ENCODE measurements at regions not wholly inside any gene's neighbourhood (a gene's known extent, or its start where the extent isn't known, plus 50 kb on each side); places are given as distances from the start of the nearest gene placed in this dataset.
"Not testable (repeated sequence)": the region's sequence is repeated elsewhere in the genome, so short reads cannot be mapped to it uniquely, and the experiment has no call there.

DNA sequence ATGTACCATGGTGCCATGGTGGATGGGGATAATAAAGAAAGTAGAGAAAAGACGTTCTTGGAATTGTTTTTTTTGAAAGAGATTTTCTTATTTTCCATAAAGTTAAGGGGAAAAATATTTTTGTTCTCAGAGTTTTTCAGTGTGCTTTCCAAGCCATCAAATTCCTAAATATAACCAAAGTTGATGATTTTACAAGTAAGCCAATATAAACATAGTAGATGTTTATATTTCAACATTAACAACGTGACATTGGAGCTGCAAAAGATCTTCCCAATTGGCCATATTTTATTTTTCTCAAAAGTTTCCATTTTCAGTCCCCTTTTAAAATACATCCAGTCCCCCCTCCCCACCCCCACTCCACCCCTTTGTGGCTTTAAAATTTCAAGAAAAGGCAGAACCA lies 80.9 kb upstream of the PICALM start:
- TF ChIP-seq, protein P1, sequence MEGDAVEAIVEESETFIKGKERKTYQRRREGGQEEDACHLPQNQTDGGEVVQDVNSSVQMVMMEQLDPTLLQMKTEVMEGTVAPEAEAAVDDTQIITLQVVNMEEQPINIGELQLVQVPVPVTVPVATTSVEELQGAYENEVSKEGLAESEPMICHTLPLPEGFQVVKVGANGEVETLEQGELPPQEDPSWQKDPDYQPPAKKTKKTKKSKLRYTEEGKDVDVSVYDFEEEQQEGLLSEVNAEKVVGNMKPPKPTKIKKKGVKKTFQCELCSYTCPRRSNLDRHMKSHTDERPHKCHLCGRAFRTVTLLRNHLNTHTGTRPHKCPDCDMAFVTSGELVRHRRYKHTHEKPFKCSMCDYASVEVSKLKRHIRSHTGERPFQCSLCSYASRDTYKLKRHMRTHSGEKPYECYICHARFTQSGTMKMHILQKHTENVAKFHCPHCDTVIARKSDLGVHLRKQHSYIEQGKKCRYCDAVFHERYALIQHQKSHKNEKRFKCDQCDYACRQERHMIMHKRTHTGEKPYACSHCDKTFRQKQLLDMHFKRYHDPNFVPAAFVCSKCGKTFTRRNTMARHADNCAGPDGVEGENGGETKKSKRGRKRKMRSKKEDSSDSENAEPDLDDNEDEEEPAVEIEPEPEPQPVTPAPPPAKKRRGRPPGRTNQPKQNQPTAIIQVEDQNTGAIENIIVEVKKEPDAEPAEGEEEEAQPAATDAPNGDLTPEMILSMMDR (IDR thresholded peaks at IDR 0.05; ENCODE audit: insufficient read depth, low read depth, low read length) = no peak
- DNase-seq (ENCODE audit: low read depth) = no peak
- no peak overlapping the region for H3K4me3 ChIP-seq (ENCODE audit: low read depth, low read length)

DNA sequence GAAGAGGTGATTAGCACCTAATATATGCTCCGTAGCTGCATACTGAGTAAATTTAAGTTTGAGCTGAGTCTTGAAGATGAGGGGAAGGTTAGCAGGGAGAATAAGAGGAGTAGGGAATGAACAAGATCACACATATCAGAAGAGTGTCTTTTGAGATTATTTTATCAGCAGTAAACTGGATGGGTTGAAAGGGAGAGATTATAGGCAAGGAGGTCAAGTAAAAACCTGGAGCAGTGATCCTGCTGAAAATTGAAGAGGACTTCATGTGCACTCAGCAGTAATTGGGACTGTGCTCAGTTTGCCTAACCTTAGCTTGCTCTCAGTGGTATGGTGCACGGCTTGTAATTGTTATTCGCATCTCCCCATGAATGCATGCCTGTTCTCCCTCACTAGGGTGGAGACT lies 79.5 kb upstream of the PICALM start:
- TF ChIP-seq, protein P1 (IDR thresholded peaks at IDR 0.05; ENCODE audit: insufficient read depth, low read depth, low read length) = no peak
- DNase-seq (ENCODE audit: low read depth) = no peak

DNA sequence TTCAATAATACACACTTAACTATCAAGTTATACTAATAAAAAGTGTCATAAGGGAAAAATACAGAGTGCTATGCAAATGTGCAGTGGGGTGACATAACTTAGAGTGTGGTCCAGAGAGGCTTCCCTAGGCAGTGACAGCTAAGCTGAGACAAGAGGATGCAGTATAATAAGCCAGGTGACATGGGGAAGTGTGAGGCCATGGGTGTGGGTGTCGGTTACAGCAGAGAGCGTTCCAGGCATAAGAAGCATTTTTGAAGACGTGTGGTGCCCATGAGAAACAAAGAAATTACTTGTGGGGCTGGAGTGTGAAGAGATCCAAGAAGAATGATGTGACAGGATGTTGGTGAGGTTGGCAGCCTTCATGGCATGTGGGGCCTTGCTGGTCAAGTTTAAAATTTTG lies 78.1 kb upstream of the PICALM start:
- TF ChIP-seq, protein P1 (IDR thresholded peaks at IDR 0.05; ENCODE audit: insufficient read depth, low read depth, low read length) = no peak
- DNase-seq (ENCODE audit: low read depth) = no peak
- no peak overlapping the region for H3K4me3 ChIP-seq (ENCODE audit: low read depth, low read length)

More for the DNA sequence above, 79.5 kb upstream of the PICALM start:
- no peak overlapping the region for H3K4me3 ChIP-seq (ENCODE audit: low read depth, low read length)

DNA sequence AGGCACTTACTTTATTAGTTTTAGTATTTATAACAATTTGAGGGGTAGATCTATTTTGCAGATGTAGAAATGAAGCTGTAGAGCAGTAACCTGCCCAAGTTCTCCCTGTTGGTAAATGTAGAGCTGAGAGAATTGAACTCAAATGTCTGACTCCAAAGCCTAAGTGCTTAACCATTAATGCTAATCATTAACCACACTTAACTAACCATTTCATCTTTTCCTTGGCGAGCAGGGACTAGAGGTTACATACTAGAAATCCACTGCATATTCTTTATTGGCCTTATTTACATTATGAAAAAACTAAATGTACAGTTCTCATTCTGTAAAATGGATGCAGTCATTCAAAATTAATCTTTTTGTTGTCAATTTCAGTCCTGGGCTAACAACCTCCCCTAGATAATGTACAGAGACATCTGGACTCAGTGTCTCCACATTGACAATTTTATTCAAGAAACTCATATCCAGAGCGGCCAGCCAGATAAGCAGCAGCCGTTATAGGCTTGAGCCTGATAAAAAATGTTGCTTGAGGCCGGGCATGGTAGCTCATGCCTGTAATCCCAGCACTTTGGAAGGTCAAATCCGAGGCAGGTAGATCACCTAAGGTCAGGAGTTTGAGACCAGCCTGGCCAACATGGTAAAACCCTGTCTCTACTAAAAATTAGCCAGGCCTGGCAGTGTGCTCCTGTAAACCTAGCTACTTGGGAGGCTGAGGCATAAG lies 76.7 kb upstream of the PICALM start:
- TF ChIP-seq, protein P1 (IDR thresholded peaks at IDR 0.05; ENCODE audit: insufficient read depth, low read depth, low read length) = no peak
- no peak for DNase-seq (ENCODE audit: low read depth)
- H3K4me3 ChIP-seq (ENCODE audit: low read depth, low read length) = no peak overlapping the region

DNA sequence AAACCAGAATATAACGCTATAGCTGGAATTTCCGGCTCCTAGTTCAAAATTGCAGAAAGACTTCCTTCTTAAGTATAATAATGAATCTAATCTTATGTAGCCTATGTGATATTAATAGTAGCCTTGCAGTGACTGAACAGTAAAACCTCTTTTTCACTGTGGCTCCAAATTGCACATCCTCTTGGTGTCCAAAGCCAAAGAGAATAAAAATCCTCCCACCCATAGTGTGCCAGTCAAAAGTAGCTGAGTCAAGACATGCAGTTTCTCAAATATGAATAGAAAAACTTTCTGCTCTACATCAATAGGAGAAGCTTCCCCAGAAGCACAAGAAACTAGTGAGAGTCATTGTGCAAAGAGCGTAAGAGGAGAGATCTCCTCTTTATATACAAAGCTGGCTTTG lies 76.0 kb upstream of the PICALM start:
- TF ChIP-seq, protein P1 (IDR thresholded peaks at IDR 0.05; ENCODE audit: insufficient read depth, low read depth, low read length) = no peak
- no peak for DNase-seq (ENCODE audit: low read depth)
- H3K4me3 ChIP-seq (ENCODE audit: low read depth, low read length) = no peak overlapping the region

DNA sequence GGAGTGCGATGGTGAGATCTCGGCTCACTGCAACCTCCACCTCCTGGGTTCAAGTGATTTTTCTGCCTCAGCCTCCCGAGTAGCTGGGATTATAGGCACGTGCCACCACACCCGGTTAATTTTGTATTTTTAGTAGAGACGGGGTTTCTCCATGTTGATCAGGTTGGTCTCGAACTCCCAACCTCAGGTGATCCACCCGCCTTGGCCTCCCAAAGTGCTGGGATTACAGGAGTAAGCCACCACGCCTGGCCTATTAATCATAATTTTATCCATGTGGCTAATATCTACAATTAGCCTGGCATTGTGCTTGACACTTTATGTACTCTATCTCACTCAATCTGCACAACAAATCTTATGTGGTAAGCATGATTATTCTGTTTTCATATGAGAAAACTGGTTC lies 75.2 kb upstream of the PICALM start:
- H3K4me3 ChIP-seq (ENCODE audit: low read depth, low read length); DNase-seq (ENCODE audit: low read depth): not testable (repeated sequence)

DNA sequence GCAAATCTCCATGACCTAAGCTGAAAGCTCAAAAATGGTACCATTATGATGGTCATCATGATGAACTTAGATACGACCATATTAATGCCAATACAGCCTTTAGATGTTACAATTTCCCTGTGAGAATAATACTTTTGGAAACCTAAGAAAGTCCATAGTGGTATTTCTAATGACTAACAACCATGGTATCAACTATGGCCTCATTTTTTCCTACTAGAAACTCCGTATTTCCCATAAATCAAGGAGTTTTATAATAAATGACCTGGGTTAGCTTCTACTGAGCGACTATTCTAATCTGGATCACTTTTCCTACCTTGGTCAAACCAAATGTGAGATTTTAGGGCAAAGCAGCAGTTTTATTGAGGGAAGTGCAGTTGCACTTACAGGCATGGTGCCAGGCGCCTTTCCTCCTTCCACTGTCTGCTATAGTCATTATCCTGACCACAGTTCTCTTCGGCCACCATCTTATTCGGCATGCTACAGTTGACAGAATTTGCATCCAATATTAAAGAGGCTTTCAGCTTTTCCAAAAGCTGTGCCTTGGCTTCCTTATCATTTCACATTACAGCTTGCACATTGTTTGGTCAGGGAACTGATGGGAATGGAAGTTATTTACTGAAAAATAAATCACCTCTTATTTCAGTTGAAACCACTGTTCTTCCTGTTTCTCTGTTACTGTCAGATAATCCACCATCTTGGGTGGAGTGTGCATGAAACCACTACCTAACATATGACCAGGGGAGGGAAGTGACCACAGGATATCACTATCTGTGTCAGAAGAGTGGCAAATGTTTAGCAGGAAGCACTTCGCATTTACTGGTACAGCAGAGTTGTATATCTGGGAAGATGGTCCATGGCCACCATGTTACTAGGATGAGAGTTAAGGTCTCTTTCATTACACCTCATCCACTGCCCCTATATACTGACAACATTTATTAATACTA lies 74.5 kb upstream of the PICALM start:
- DNase-seq (ENCODE audit: low read depth) = no peak
- TF ChIP-seq, protein P1 (IDR thresholded peaks at IDR 0.05; ENCODE audit: insufficient read depth, low read depth, low read length) = no peak
- no peak overlapping the region for H3K4me3 ChIP-seq (ENCODE audit: low read depth, low read length)
